ENCODE measurements at regions not wholly inside any gene's neighbourhood (a gene's known extent, or its start where the extent isn't known, plus 50 kb on each side); places are given as distances from the start of the nearest gene placed in this dataset.
"Not testable (repeated sequence)": the region's sequence is repeated elsewhere in the genome, so short reads cannot be mapped to it uniquely, and the experiment has no call there.

DNA sequence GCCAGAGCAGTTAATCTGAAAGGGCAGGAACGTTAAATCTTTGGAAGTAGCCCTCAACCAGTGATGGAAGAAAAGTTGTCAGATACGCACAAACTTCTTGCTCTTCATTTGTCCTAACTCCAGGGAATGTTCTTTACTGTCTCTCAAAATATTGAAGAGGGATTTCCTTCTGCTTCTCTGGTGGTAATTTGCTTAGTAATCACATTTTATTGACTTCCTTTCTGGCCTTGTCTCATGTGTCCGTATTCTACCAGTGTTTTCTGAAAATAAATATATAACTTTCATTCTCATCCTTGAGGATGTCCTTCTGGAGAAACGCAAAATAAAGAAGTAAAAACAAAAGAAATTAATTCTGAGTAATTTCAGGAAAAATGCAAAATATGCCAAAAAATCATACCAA lies 282.1 kb downstream of the CYLC2 start:
- no peak for DNase-seq (ENCODE audit: low spot score in 2 of 2)
- no peak overlapping the region for H3K27ac Mint-ChIP-seq
- no peak overlapping the region for H3K4me3 Mint-ChIP-seq
- no peaks in the 10 kb centered on the region for H3K27me3 Mint-ChIP-seq
- peaks cover 10% of the 10 kb centered on the region for H3K9me3 Mint-ChIP-seq
- no peaks in the 10 kb centered on the region for H3K4me1 Mint-ChIP-seq
- ATAC-seq (ENCODE audit: low read depth): no peak
- H3K36me3 Mint-ChIP-seq: no peaks in the 10 kb centered on the region

GRCh38 chr9:103281126-103281525 lies 286.0 kb downstream of the CYLC2 start:
- Mint-ChIP-seq H3K4me3 (no peak overlapping the region), H3K27me3 (no peaks in the 10 kb centered on the region), H3K9me3 (peaks cover 4% of the 10 kb centered on the region), H3K4me1 (no peaks in the 10 kb centered on the region), H3K36me3 (no peaks in the 10 kb centered on the region), H3K27ac (no peak overlapping the region)
- DNase-seq (ENCODE audit: low spot score in 2 of 2): no peak
- no peak for ATAC-seq (ENCODE audit: low read depth)

DNA sequence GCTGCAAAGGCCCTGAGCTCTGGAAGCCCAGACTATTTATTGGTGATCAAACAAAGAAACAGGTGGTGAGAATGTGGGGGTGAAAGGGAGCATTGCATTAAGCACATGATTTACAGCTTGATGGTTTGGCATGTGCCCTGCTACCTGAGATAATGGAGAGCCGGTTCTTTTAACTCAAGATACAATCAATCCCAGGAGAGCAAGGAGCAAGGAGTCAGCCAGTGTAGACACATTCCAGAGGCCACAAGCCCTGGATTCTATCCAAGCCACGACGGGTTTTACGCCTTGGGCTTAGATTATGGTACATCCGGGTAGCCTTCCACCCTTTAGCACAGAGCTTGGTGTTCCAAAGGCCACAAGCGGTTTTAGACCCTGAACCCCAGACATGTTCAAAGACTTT lies 292.2 kb downstream of the CYLC2 start:
- H3K4me1 Mint-ChIP-seq: no peaks in the 10 kb centered on the region
- no peak overlapping the region for H3K27ac Mint-ChIP-seq
- ATAC-seq (ENCODE audit: low read depth) (no peak), DNase-seq (ENCODE audit: low spot score in 2 of 2) (no peak)
- no peaks in the 10 kb centered on the region for H3K9me3 Mint-ChIP-seq
- H3K4me3 Mint-ChIP-seq: no peak overlapping the region
- H3K27me3 Mint-ChIP-seq: no peaks in the 10 kb centered on the region
- no peaks in the 10 kb centered on the region for H3K36me3 Mint-ChIP-seq

DNA sequence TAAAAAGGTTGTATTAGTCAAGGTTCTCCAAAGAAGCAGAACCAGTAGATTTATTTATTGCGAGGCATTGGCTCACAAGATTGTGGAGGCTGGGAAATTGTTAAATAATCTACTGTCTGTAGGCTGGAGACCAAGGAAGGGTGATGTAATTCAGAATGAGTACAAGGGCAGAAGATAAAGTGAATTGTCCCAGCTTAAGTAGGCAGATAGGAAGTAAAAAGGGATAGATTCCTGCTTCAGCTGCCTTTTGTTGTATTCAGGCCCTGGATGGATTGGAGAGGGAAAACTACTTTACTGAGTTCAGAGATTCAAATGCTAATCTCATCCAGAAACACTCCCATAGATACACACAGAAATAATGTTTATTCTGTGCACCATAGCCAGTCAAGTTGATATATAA lies 301.1 kb downstream of the CYLC2 start:
- DNase-seq (ENCODE audit: low spot score in 2 of 2) (no peak), ATAC-seq (ENCODE audit: low read depth) (no peak)
- no peak overlapping the region for H3K4me3 Mint-ChIP-seq
- no peaks in the 10 kb centered on the region for H3K4me1 Mint-ChIP-seq
- no peaks in the 10 kb centered on the region for H3K27me3 Mint-ChIP-seq
- no peaks in the 10 kb centered on the region for H3K36me3 Mint-ChIP-seq
- H3K9me3 Mint-ChIP-seq: peaks cover 2% of the 10 kb centered on the region
- no peak overlapping the region for H3K27ac Mint-ChIP-seq

DNA sequence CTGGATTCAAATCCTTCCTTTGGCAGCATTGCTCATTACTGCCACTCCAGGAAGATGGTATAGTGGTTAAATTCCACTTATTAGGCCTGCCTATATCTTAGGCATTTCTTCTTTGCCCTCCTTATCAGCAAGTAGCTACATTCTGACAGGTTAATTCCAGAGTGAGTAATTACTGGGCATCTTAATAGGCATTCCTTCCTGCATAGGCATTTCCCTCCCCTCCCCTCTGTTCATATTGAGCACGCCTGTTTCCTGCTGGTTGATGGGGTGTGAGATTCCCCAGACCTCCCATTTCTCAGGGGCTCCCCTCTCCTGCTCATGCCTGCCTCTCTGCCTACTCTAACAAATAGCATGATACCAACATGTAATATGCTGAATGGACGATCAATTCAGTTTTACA lies 305.9 kb downstream of the CYLC2 start:
- no peak for DNase-seq (ENCODE audit: low spot score in 2 of 2)
- ATAC-seq (ENCODE audit: low read depth): no peak
- Mint-ChIP-seq H3K4me1 (no peaks in the 10 kb centered on the region), H3K4me3 (no peak overlapping the region), H3K9me3 (peaks cover 4% of the 10 kb centered on the region), H3K27me3 (no peaks in the 10 kb centered on the region), H3K36me3 (no peaks in the 10 kb centered on the region), H3K27ac (no peak overlapping the region)

DNA sequence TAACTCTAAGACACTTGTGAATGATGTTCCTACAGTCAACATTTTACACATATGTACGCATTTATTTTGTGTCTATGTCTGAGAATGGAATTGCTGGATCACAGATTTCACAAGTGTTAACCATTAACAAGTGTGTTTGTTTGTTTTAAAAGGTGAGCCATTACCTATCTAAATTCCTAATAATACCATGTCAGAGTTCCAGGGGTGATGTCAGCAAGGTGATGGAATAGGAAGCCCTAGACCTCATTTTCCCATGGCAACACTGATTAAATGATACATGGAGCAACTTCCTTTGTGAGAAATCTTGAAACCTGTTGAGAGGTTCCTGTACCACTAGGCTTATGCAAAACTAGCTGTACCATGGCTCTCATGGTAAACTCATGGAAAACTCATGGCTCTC lies 309.7 kb downstream of the CYLC2 start:
- H3K4me1 Mint-ChIP-seq: no peaks in the 10 kb centered on the region
- H3K27me3 Mint-ChIP-seq: no peaks in the 10 kb centered on the region

GRCh38 chr9:103319979-103320378 lies 324.8 kb downstream of the CYLC2 start:
- Mint-ChIP-seq H3K27me3 (no peaks in the 10 kb centered on the region), H3K9me3 (no peaks in the 10 kb centered on the region), H3K36me3 (no peaks in the 10 kb centered on the region), H3K4me1 (no peaks in the 10 kb centered on the region), H3K4me3 (no peak overlapping the region), H3K27ac (no peak overlapping the region)
- DNase-seq (ENCODE audit: low spot score in 2 of 2): no peak
- ATAC-seq (ENCODE audit: low read depth): no peak

More for the DNA sequence above, 309.7 kb downstream of the CYLC2 start:
- no peak for DNase-seq (ENCODE audit: low spot score in 2 of 2)
- Mint-ChIP-seq H3K4me3 (no peak overlapping the region), H3K27ac (no peak overlapping the region), H3K36me3 (no peaks in the 10 kb centered on the region), H3K9me3 (peaks cover 4% of the 10 kb centered on the region)
- no peak for ATAC-seq (ENCODE audit: low read depth)

- no peaks in the 10 kb centered on the region for H3K27me3 Mint-ChIP-seq
- no peak for DNase-seq (ENCODE audit: low spot score in 2 of 2)
- H3K9me3 Mint-ChIP-seq: peaks cover 2% of the 10 kb centered on the region
- H3K4me3 Mint-ChIP-seq: no peak overlapping the region
- H3K27ac Mint-ChIP-seq: no peak overlapping the region
- no peaks in the 10 kb centered on the region for H3K36me3 Mint-ChIP-seq
- no peak for ATAC-seq (ENCODE audit: low read depth)
- no peaks in the 10 kb centered on the region for H3K4me1 Mint-ChIP-seq
Measured at GRCh38 chr9:103323699-103324098, 328.6 kb downstream of the CYLC2 start.

DNA sequence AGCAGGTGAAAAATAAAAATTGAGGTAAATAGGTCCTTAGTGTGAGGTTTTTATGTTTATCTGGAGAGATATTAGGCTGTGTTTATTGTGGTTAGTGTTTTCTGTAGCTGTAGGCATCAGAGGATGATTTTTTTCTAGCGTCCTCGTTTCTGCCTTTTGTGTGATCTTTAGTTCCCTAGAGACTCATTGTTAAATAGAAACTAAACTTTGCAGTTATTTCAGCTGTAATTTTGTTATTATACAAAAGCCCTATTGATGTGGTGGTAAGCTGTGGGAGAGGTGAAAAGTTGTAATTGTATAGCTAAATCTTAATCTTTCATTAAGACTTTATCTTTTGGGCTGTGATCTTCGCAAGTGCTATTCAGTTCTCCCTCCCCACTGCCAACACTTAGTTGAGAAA lies 340.3 kb downstream of the CYLC2 start:
- no peak for ATAC-seq (ENCODE audit: low read depth)
- Mint-ChIP-seq H3K9me3 (peaks cover 2% of the 10 kb centered on the region), H3K36me3 (no peaks in the 10 kb centered on the region), H3K4me3 (no peak overlapping the region), H3K4me1 (no peaks in the 10 kb centered on the region), H3K27ac (no peak overlapping the region), H3K27me3 (no peaks in the 10 kb centered on the region)
- no peak for DNase-seq (ENCODE audit: low spot score in 2 of 2)

GRCh38 chr9:103355000-103355399 lies 359.9 kb downstream of the CYLC2 start:
- DNase-seq (ENCODE audit: low spot score in 2 of 2) (no peak), ATAC-seq (ENCODE audit: low read depth) (no peak)
- H3K9me3 Mint-ChIP-seq: peaks cover 9% of the 10 kb centered on the region
- no peak overlapping the region for H3K4me3 Mint-ChIP-seq
- no peaks in the 10 kb centered on the region for H3K4me1 Mint-ChIP-seq
- H3K27me3 Mint-ChIP-seq: no peaks in the 10 kb centered on the region
- H3K27ac Mint-ChIP-seq: no peak overlapping the region
- H3K36me3 Mint-ChIP-seq: no peaks in the 10 kb centered on the region

DNA sequence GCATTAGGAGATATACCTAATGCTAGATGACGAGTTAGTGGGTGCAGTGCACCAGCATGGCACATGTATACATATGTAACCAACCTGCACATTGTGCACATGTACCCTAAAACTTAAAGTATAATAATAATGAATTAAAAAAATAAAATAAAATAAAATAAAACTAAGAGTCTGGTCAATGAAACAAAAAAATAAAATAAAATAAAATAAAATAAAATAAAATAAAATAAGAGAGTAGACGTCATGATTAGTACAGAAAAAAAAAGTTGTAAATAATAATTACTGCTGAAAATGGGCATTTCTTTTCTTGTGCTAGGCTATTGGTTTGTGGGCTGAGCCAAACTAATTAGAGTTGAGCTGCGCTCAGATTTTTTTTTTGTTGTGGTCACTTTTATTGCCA lies 362.8 kb downstream of the CYLC2 start:
- H3K36me3 Mint-ChIP-seq; H3K27me3 Mint-ChIP-seq; H3K27ac Mint-ChIP-seq; DNase-seq (ENCODE audit: low spot score in 2 of 2); H3K4me3 Mint-ChIP-seq; ATAC-seq (ENCODE audit: low read depth); H3K4me1 Mint-ChIP-seq: not testable (repeated sequence)
- peaks cover 12% of the 10 kb centered on the region for H3K9me3 Mint-ChIP-seq

- no peak for DNase-seq (ENCODE audit: low spot score in 2 of 2)
- no peaks in the 10 kb centered on the region for H3K27me3 Mint-ChIP-seq
- no peaks in the 10 kb centered on the region for H3K4me1 Mint-ChIP-seq
- H3K36me3 Mint-ChIP-seq: no peaks in the 10 kb centered on the region
- H3K4me3 Mint-ChIP-seq: no peak overlapping the region
- H3K27ac Mint-ChIP-seq: no peak overlapping the region
- no peak for ATAC-seq (ENCODE audit: low read depth)
- H3K9me3 Mint-ChIP-seq: peaks cover 8% of the 10 kb centered on the region
Measured at GRCh38 chr9:103361906-103362305, 366.8 kb downstream of the CYLC2 start.

- no peaks in the 10 kb centered on the region for H3K36me3 Mint-ChIP-seq
- H3K27me3 Mint-ChIP-seq: no peaks in the 10 kb centered on the region
- peaks cover 8% of the 10 kb centered on the region for H3K9me3 Mint-ChIP-seq
- no peaks in the 10 kb centered on the region for H3K4me1 Mint-ChIP-seq
- DNase-seq (ENCODE audit: low spot score in 2 of 2) (no peak), ATAC-seq (ENCODE audit: low read depth) (no peak)
- H3K4me3 Mint-ChIP-seq: no peak overlapping the region
- H3K27ac Mint-ChIP-seq: no peak overlapping the region
Measured at GRCh38 chr9:103362986-103363385, 367.9 kb downstream of the CYLC2 start.

DNA sequence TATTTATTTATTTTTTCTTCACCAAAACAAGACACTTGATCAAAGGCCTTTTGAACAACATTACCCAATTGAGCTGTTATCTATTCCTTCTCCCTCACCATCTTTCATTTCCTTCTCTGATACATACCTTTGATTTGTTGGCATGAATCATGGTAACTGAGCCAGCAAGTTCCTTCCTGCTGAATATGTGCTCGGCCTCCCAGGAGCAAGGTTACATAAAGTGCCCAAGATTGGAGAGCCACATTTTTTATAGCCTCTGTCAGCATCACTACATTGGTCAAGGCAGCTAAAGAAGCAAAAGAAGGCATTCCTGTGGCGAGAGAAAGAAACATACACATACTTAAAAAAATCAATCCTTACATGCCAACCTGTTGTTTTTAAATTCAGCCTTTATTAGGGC lies 369.6 kb downstream of the CYLC2 start:
- no peak for DNase-seq (ENCODE audit: low spot score in 2 of 2)
- ATAC-seq (ENCODE audit: low read depth): no peak
- no peak overlapping the region for H3K27ac Mint-ChIP-seq
- H3K9me3 Mint-ChIP-seq: peaks cover 8% of the 10 kb centered on the region
- no peaks in the 10 kb centered on the region for H3K27me3 Mint-ChIP-seq
- H3K36me3 Mint-ChIP-seq: no peaks in the 10 kb centered on the region
- H3K4me1 Mint-ChIP-seq: no peaks in the 10 kb centered on the region
- H3K4me3 Mint-ChIP-seq: no peak overlapping the region

- DNase-seq (ENCODE audit: low spot score in 2 of 2) (no peak), ATAC-seq (ENCODE audit: low read depth) (no peak)
- H3K9me3 Mint-ChIP-seq: no peaks in the 10 kb centered on the region
- H3K4me3 Mint-ChIP-seq: no peak overlapping the region
- H3K36me3 Mint-ChIP-seq: no peaks in the 10 kb centered on the region
- no peaks in the 10 kb centered on the region for H3K27me3 Mint-ChIP-seq
- no peak overlapping the region for H3K27ac Mint-ChIP-seq
- no peaks in the 10 kb centered on the region for H3K4me1 Mint-ChIP-seq
Measured at GRCh38 chr9:103371152-103371551, 376.0 kb downstream of the CYLC2 start.

DNA sequence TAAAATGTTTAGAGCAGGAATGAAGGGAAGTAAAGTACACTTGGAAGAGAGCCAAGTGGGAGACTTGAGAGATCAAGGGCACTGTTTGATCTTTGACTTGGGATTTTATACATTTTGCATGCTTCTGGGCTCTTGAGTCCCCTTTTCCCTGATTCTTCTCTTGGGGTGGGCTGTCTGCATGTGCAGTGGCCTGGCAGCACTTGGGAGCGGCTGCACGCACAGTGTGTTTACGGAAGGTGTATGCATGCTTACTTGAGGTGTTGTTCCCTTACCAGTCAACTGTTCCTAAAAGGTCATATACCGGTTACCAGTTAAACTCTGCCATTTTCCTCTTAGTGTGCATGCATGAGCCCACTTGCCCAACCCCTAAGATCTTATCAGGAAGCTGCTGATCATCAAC lies 377.7 kb downstream of the CYLC2 start:
- no peak for ATAC-seq (ENCODE audit: low read depth)
- DNase-seq (ENCODE audit: low spot score in 2 of 2): no peak
- Mint-ChIP-seq H3K4me3 (no peak overlapping the region), H3K9me3 (no peaks in the 10 kb centered on the region), H3K27me3 (no peaks in the 10 kb centered on the region), H3K36me3 (no peaks in the 10 kb centered on the region), H3K27ac (no peak overlapping the region), H3K4me1 (no peaks in the 10 kb centered on the region)
